HCT116 (cell line): ENCODE measurements at regions not wholly inside any gene's neighbourhood (a gene's known extent, or its start where the extent isn't known, plus 50 kb on each side); places are given as distances from the start of the nearest gene placed in this dataset.

Experiments
- ATAC-seq: fragments of 200-7000 bp; cut with Tn5 transposase; 2 replicates; pipeline ENCODE4 v1.9.1; 2020; ENCODE audit warnings: mild to moderate bottlenecking, moderate library complexity
- BruUV-seq: library from RNA; stranded (reverse); fragments of 400-500 nt; replicated peaks from 2 replicates; lab custom pipeline; 2021; lab: Mats Ljungman, UMichigan
- CTCF ChIA-PET: fragments of 300-600 bp; sonication (Branson Sonifier 250); formaldehyde crosslinking; loops from one replicate; lab custom pipeline; 2021; ENCODE audit warnings: antibody characterized with exemption; lab: Charles Lee
- POLR2A ChIA-PET: fragments of 300-600, 350-600 bp; sonication (Branson Sonifier 250); formaldehyde crosslinking; loops from one replicate; lab custom pipeline; 2021; ENCODE audit warnings: antibody characterized with exemption; lab: Charles Lee
- RAD21 ChIA-PET, 2 experiments: fragments of 300-600 bp; sonication (Branson Sonifier 250); formaldehyde crosslinking; loops; one replicate each; lab custom pipeline; 2023; ENCODE audit warnings: low total read pairs in 2 of 2; ENCODE audit not compliant: uncharacterized antibody in 2 of 2, unreplicated experiment in 2 of 2, low non-redundant PET in 1 of 2; lab: Charles Lee
- DNase-seq: peaks from one replicate; pipeline ENCODE4 v3.0.0-alpha.2; 2010; ENCODE audit warnings: low read depth, low spot score
- H2AFZ ChIP-seq: fragments of 200-600 bp; shearing (Covaris generic), sonication (generic); 2 replicates; pipeline ENCODE4 v1.6.1; 2017; ENCODE audit warnings: low read depth, mixed run types, mixed read lengths, antibody characterized with exemption, low read length; ENCODE audit not compliant: poor library complexity, severe bottlenecking
- H3K27ac ChIP-seq: 2 replicates; pipeline ENCODE4 v1.5.1; 2012; ENCODE audit warnings: low read depth, low read length
- H3K27me3 ChIP-seq: fragments of 200-600 bp; sonication (generic); 2 replicates; pipeline ENCODE4 v1.6.1; 2016; ENCODE audit warnings: mixed run types, low read length, mixed read lengths; ENCODE audit not compliant: insufficient read depth
- H3K36me3 ChIP-seq, 2 experiments: fragments of 200-500 bp in 1 of 2; fragments of 200-600 bp in 1 of 2; sonication (Bioruptor generic) in 1 of 2; sonication (generic) in 1 of 2; 2 replicates each; pipeline versions ENCODE4 v1.5.1 to v1.6.1; 2014 to 2016; ENCODE audit warnings: low read length in 2 of 2, inconsistent platforms in 1 of 2, mixed read lengths in 1 of 2, mixed run types in 1 of 2; ENCODE audit not compliant: insufficient read depth in 2 of 2, control insufficient read depth in 1 of 2
- H3K4me1 ChIP-seq, 2 experiments: fragments of 200-600 bp in 1 of 2; sonication (generic) in 1 of 2; 2 replicates each; pipeline versions ENCODE4 v1.5.1 to v1.6.1; 2012 to 2017; ENCODE audit warnings: low read length in 2 of 2, inconsistent platforms in 1 of 2, mild to moderate bottlenecking in 1 of 2, mixed read lengths in 1 of 2, mixed run types in 1 of 2, moderate library complexity in 1 of 2; ENCODE audit not compliant: insufficient read depth in 2 of 2, control insufficient read depth in 1 of 2
- H3K4me2 ChIP-seq: fragments of 200-600 bp; sonication (generic); 2 replicates; pipeline ENCODE4 v1.6.1; 2017; ENCODE audit warnings: mixed run types, low read length, mixed read lengths
- H3K4me3 ChIP-seq, 2 experiments: fragments of 200-600 bp in 1 of 2; sonication (generic) in 1 of 2; replicated peaks in 1 of 2; 2 replicates each; pipeline ENCODE4 v1.5.1; 2011 to 2016; ENCODE audit warnings: low read length in 2 of 2, control low read depth in 1 of 2, low read depth in 1 of 2, mild to moderate bottlenecking in 1 of 2, mixed read lengths in 1 of 2, mixed run types in 1 of 2
- H3K79me2 ChIP-seq: fragments of 200-600 bp; sonication (generic); 2 replicates; pipeline ENCODE4 v1.6.1; 2017; ENCODE audit warnings: mild to moderate bottlenecking, mixed run types, low read length, moderate library complexity, mixed read lengths; ENCODE audit not compliant: insufficient read depth
- H3K9ac ChIP-seq: fragments of 200-600 bp; sonication (generic); 2 replicates; pipeline ENCODE4 v1.6.1; 2016; ENCODE audit warnings: low read length, mixed read lengths
- H3K9me2 ChIP-seq: fragments of 200-600 bp; sonication (generic), shearing (Covaris generic); 2 replicates; pipeline ENCODE4 v1.6.1; 2017; ENCODE audit warnings: mixed run types, mild to moderate bottlenecking, moderate library complexity; ENCODE audit not compliant: insufficient read depth
- H3K9me3 ChIP-seq, 2 experiments: fragments of 200-500 bp in 1 of 2; fragments of 200-600 bp in 1 of 2; sonication (Bioruptor generic) in 1 of 2; sonication (generic) in 1 of 2; 2 replicates each; pipeline ENCODE4 v1.6.1; 2014 to 2017; ENCODE audit warnings: low read length in 2 of 2, mixed read lengths in 2 of 2, inconsistent platforms in 1 of 2, low read depth in 1 of 2, mild to moderate bottlenecking in 1 of 2, mixed run types in 1 of 2, moderate library complexity in 1 of 2; ENCODE audit not compliant: control insufficient read depth in 1 of 2, insufficient read depth in 1 of 2
- H4K20me1 ChIP-seq: fragments of 200-600 bp; sonication (generic), shearing (Covaris generic); 2 replicates; pipeline ENCODE4 v1.6.1; 2017; ENCODE audit warnings: mixed run types, mild to moderate bottlenecking, moderate library complexity; ENCODE audit not compliant: insufficient read depth
- CBX3 ChIP-seq: IDR thresholded peaks from 2 replicates; pipeline ENCODE4 v1.6.1; 2012; ENCODE audit warnings: low read depth
- CEBPB ChIP-seq: IDR thresholded peaks from 2 replicates; pipeline ENCODE4 v1.6.1; 2012; ENCODE audit warnings: low read depth
- ELF1 ChIP-seq: IDR thresholded peaks from 2 replicates; pipeline ENCODE4 v1.6.1; 2012; ENCODE audit warnings: low read depth, borderline replicate concordance
- EZH2 ChIP-seq: fragments of 200-600 bp; sonication (generic); IDR thresholded peaks from 2 replicates; pipeline ENCODE4 v1.6.1; 2017; ENCODE audit warnings: antibody characterized with exemption, mixed run types
- EZH2phosphoT487 ChIP-seq: fragments of 200-600 bp; IDR thresholded peaks from 2 replicates; pipeline ENCODE4 v1.6.1; 2018; ENCODE audit warnings: antibody characterized with exemption, borderline replicate concordance
- JUND ChIP-seq: IDR thresholded peaks from 2 replicates; pipeline ENCODE4 v1.6.1; 2012
- POLR2AphosphoS5 ChIP-seq: IDR thresholded peaks from 2 replicates; pipeline ENCODE4 v1.6.1; 2011; ENCODE audit warnings: mild to moderate bottlenecking, low read depth, low read length, moderate library complexity
- REST ChIP-seq: IDR thresholded peaks from 2 replicates; pipeline ENCODE4 v1.6.1; 2012; ENCODE audit warnings: low read depth
- SRF ChIP-seq: IDR thresholded peaks from 2 replicates; pipeline ENCODE4 v1.6.1; 2012; ENCODE audit warnings: low read depth
- ZFX ChIP-seq: fragments of 450-650 bp; IDR thresholded peaks from 2 replicates; pipeline ENCODE4 v1.6.1; 2017
- ZNF274 ChIP-seq: fragments of 200-500 bp; sonication (Bioruptor generic); IDR thresholded peaks from 2 replicates; pipeline ENCODE4 v1.6.1; 2014; ENCODE audit warnings: mild to moderate bottlenecking, low read depth, low read length, inconsistent platforms
- intact Hi-C: fragments of 100-400 bp; cut with micrococcal nuclease; formaldehyde crosslinking; loops from 2 replicates; pipeline ENCODE4 v1.10.0; 2022
- TF ChIP-seq, protein P1 (sequence below): IDR thresholded peaks from 2 replicates; pipeline ENCODE4 v1.6.1; 2011; ENCODE audit warnings: mild to moderate bottlenecking, low read length, moderate library complexity; ENCODE audit not compliant: insufficient replicate concordance; ENCODE audit errors: extremely low read depth
- TF ChIP-seq, protein P2 (sequence below), 3 experiments: fragments of 200-600 bp in 1 of 3; sonication (generic) in 1 of 3; IDR thresholded peaks in 2 of 3; conservative IDR thresholded peaks in 1 of 3; 2 replicates each; pipeline ENCODE4 v1.5.1; 2012 to 2017; ENCODE audit warnings: low read depth in 2 of 3, low read length in 2 of 3, antibody characterized with exemption in 1 of 3, borderline replicate concordance in 1 of 3, control low read depth in 1 of 3, mild to moderate bottlenecking in 1 of 3, mixed read lengths in 1 of 3, mixed run types in 1 of 3, moderate library complexity in 1 of 3; ENCODE audit not compliant: insufficient read depth in 1 of 3
- TF ChIP-seq, protein P3 (sequence below): IDR thresholded peaks from 2 replicates; pipeline ENCODE4 v1.6.1; 2012

GRCh38 chr2:225756198-225756597 is 356.7 kb downstream of the NYAP2 start:
- CTCF ChIA-PET = no interaction called here
- Histone ChIP-seq H3K9me2 (no peaks in the 10 kb centered on the region), H3K4me1 (no peaks in the 10 kb centered on the region), H3K27ac (no peak overlapping the region), H3K4me3 (no peak overlapping the region), H3K9me3 (no peaks in the 10 kb centered on the region), H3K27me3 (no peaks in the 10 kb centered on the region), H3K79me2 (no peaks in the 10 kb centered on the region), H4K20me1 (no peaks in the 10 kb centered on the region), H3K4me2 (no peak overlapping the region), H3K9ac (no peak overlapping the region), H3K36me3 (no peaks in the 10 kb centered on the region), H2AFZ (no peak overlapping the region)
- intact Hi-C loops = no loop called here
- BruUV-seq = no TSS peak
- RAD21 ChIA-PET = no interaction called here
- ATAC-seq = no peak
- no peak for TF ChIP-seq EZH2
- no peak for TF ChIP-seq SRF
- no peak for TF ChIP-seq POLR2AphosphoS5
- TF ChIP-seq, protein P1, sequence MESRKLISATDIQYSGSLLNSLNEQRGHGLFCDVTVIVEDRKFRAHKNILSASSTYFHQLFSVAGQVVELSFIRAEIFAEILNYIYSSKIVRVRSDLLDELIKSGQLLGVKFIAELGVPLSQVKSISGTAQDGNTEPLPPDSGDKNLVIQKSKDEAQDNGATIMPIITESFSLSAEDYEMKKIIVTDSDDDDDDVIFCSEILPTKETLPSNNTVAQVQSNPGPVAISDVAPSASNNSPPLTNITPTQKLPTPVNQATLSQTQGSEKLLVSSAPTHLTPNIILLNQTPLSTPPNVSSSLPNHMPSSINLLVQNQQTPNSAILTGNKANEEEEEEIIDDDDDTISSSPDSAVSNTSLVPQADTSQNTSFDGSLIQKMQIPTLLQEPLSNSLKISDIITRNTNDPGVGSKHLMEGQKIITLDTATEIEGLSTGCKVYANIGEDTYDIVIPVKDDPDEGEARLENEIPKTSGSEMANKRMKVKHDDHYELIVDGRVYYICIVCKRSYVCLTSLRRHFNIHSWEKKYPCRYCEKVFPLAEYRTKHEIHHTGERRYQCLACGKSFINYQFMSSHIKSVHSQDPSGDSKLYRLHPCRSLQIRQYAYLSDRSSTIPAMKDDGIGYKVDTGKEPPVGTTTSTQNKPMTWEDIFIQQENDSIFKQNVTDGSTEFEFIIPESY = no peak
- no peak for TF ChIP-seq ZNF274
- no peak for TF ChIP-seq JUND
- TF ChIP-seq ELF1 = no peak
- no peak for TF ChIP-seq EZH2phosphoT487
- no peak for TF ChIP-seq CBX3
- POLR2A ChIA-PET = no interaction called here
- DNase-seq = no peak

DNA sequence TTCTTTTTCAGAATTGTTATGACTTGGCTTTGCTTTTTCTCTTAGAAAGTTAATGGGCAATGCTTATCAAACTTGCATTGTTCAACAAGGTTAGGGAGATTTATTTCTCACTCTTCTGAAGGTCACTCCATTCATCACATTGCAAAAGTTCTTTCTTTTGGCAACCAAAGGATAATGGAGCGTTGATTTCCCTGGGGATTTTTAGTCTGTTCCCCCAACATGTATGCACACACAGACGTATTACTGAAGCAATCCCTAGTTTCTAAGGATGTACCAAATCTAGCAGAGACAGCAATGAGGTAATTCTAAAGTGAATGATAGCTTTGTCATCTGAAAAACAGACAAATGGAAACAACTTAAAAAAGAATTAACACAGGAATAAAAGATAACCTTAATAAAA is 349.1 kb downstream of the NYAP2 start:
- intact Hi-C loops = no loop called here
- Histone ChIP-seq H3K4me3 (no peak overlapping the region), H3K27ac (no peak overlapping the region), H3K9ac (no peak overlapping the region), H3K9me3 (no peaks in the 10 kb centered on the region), H3K79me2 (no peaks in the 10 kb centered on the region), H3K9me2 (no peaks in the 10 kb centered on the region), H3K36me3 (no peaks in the 10 kb centered on the region), H2AFZ (no peak overlapping the region), H3K27me3 (no peaks in the 10 kb centered on the region), H3K4me2 (no peak overlapping the region), H4K20me1 (no peaks in the 10 kb centered on the region), H3K4me1 (no peaks in the 10 kb centered on the region)
- ATAC-seq (no peak), DNase-seq (no peak)
- RAD21 ChIA-PET = no interaction called here
- CTCF ChIA-PET = no interaction called here
- POLR2A ChIA-PET = no interaction called here
- BruUV-seq = no TSS peak
- TF ChIP-seq POLR2AphosphoS5 (no peak), CEBPB (no peak), REST (no peak), CBX3 (no peak), ZFX (no peak)
- TF ChIP-seq, protein P2, sequence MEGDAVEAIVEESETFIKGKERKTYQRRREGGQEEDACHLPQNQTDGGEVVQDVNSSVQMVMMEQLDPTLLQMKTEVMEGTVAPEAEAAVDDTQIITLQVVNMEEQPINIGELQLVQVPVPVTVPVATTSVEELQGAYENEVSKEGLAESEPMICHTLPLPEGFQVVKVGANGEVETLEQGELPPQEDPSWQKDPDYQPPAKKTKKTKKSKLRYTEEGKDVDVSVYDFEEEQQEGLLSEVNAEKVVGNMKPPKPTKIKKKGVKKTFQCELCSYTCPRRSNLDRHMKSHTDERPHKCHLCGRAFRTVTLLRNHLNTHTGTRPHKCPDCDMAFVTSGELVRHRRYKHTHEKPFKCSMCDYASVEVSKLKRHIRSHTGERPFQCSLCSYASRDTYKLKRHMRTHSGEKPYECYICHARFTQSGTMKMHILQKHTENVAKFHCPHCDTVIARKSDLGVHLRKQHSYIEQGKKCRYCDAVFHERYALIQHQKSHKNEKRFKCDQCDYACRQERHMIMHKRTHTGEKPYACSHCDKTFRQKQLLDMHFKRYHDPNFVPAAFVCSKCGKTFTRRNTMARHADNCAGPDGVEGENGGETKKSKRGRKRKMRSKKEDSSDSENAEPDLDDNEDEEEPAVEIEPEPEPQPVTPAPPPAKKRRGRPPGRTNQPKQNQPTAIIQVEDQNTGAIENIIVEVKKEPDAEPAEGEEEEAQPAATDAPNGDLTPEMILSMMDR (IDR thresholded peaks at IDR 0.05 in 2 of 3, conservative IDR thresholded peaks at IDR 0.05 in 1 of 3; ENCODE audit: borderline replicate concordance in 1 of 3, insufficient read depth in 1 of 3, low read depth in 2 of 3, low read length in 2 of 3) = no peak
- TF ChIP-seq, protein P3, sequence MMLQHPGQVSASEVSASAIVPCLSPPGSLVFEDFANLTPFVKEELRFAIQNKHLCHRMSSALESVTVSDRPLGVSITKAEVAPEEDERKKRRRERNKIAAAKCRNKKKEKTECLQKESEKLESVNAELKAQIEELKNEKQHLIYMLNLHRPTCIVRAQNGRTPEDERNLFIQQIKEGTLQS = no peak
